ENCODE measurements at regions not wholly inside any gene's neighbourhood (a gene's known extent, or its start where the extent isn't known, plus 50 kb on each side); places are given as distances from the start of the nearest gene placed in this dataset.

DNA sequence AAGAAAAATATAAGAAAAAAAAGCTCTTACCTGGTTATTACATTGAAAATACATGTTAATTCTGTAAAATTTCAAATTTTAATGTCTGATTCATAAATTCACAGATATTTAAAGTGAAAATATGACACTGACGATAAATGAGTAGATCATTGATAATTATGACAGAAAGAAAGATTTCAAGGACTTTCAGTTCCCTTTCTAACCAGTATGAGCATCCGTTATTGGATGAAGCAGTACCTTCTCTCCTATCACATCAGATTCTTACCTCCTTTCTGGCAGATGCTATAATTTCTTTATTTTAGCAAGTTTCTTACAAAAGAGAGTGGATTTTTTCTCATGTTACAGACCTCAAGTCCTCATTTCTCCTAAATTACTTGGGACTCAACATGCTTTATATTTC lies 847.3 kb downstream of the JRKL start:
- Histone ChIP-seq H3K9me3 (no peaks in the 10 kb centered on the region), H3K27me3 (no peaks in the 10 kb centered on the region), H3K4me3 (no peak overlapping the region), H3K36me3 (no peaks in the 10 kb centered on the region)
- no peak for DNase-seq

DNA sequence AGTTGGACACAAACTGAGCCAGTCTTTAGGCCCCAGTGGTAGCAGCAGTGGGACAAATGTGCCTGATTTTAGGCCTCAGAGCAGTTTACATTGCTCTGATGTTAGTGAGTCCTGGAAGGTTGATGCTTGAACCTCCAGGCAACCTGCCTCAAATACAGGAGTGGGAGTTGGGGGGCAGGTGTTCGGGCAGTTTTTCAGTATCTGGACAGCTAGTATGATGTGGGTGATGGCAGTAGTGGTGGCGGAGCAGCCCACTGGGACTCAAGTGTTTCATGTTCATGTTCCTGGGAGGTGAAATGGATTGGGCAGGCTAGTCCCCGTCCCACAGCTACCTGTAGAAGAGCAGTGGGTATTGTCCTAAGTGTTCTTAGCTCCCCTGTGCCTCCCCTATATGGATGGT lies 857.8 kb downstream of the JRKL start:
- no peaks in the 10 kb centered on the region for H3K36me3 ChIP-seq
- no peaks in the 10 kb centered on the region for H3K27me3 ChIP-seq
- no peak for DNase-seq
- no peak overlapping the region for H3K4me3 ChIP-seq
- no peaks in the 10 kb centered on the region for H3K9me3 ChIP-seq

GRCh38 chr11:97254790-97255189 lies 865.0 kb downstream of the JRKL start:
- Histone ChIP-seq H3K4me3 (no peak overlapping the region), H3K9me3 (no peaks in the 10 kb centered on the region), H3K36me3 (no peaks in the 10 kb centered on the region), H3K27me3 (no peaks in the 10 kb centered on the region)
- no peak for DNase-seq

GRCh38 chr11:97259434-97259833 lies 869.6 kb downstream of the JRKL start:
- H3K9me3 ChIP-seq, result no peaks in the 10 kb centered on the region
- no peak overlapping the region for H3K4me3 ChIP-seq
- DNase-seq, result no peak
- no peaks in the 10 kb centered on the region for H3K36me3 ChIP-seq
- no peaks in the 10 kb centered on the region for H3K27me3 ChIP-seq

GRCh38 chr11:97259884-97260283 lies 870.1 kb downstream of the JRKL start:
- H3K9me3 ChIP-seq, result no peaks in the 10 kb centered on the region
- H3K4me3 ChIP-seq, result no peak overlapping the region
- no peaks in the 10 kb centered on the region for H3K36me3 ChIP-seq
- DNase-seq, result no peak
- no peaks in the 10 kb centered on the region for H3K27me3 ChIP-seq

- no peak for DNase-seq
- Histone ChIP-seq H3K9me3 (no peaks in the 10 kb centered on the region), H3K4me3 (no peak overlapping the region), H3K36me3 (no peaks in the 10 kb centered on the region), H3K27me3 (no peaks in the 10 kb centered on the region)
Measured at GRCh38 chr11:97263183-97263858, 873.5 kb downstream of the JRKL start.

DNA sequence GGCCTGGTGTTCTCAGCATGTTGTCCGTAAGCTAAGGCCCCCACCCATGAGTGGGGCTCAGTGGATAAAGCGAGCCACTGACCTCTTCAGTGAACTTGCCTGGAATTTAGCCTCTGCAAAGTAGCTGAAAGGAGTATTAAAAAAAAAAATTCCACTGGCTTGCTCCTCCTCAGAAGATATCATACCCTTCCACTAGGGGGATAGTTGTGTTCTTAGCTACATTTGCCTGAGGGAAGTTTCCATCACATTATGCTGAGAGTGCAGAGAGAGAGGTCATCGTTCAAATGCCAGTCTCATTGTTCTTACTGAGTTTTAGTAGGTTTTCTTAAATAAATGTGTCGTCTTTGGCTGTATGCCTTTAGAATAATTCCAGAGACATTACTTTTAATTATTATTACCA lies 879.7 kb downstream of the JRKL start:
- Histone ChIP-seq H3K9me3 (no peaks in the 10 kb centered on the region), H3K36me3 (no peaks in the 10 kb centered on the region), H3K27me3 (no peaks in the 10 kb centered on the region), H3K4me3 (no peak overlapping the region)
- DNase-seq, result no peak

DNA sequence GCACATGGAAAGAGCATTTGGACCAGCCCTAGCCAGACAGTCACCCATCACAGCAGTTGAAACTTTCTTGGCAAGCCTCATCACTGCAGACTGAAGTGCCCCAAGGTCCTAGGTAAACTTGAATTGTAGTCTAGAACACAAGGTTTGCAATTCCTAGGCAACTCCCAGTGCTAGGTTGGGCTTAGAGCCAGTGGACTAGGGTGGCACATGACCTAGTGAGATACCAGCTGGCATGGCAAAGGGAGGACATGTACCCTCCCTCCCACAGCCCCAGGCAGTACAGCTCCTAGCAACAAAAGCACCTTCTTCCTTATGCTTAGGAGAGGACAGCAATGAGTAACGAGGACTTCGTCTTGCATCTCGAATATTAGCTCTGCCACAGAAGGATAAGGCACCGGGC lies 889.5 kb downstream of the JRKL start:
- Histone ChIP-seq H3K4me3 (no peak overlapping the region), H3K27me3 (0 out of 2 replicates have a peak, but pooled peaks cover 2% of the 10 kb centered on the region), H3K9me3 (no peaks in the 10 kb centered on the region), H3K36me3 (no peaks in the 10 kb centered on the region)
- DNase-seq, result no peak

DNA sequence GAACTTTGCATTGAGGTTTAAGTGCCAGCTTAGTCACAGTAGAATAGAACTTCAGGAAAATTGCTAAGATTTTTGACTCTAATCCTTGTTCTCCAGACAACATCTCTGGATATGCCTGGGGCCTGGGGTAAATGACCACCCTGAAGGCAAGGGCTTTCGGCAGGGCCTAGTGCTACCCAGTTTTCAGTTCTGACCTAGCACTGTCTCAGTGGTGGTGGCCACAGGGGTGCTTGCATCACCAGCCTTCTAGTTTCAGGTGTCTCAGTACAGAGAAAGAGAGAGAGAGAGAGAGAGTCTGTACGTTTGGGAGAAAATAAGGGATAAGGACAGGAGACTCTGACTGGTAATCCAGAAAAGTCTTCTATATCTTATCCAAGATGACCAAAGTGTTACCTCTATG lies 890.5 kb downstream of the JRKL start:
- H3K4me3 ChIP-seq, result no peak overlapping the region
- no peak for DNase-seq
- no peaks in the 10 kb centered on the region for H3K36me3 ChIP-seq
- H3K9me3 ChIP-seq, result no peaks in the 10 kb centered on the region
- H3K27me3 ChIP-seq, result 0 out of 2 replicates have a peak, but pooled peaks cover 2% of the 10 kb centered on the region

GRCh38 chr11:97289823-97290222 lies 900.0 kb downstream of the JRKL start:
- Histone ChIP-seq H3K36me3 (no peaks in the 10 kb centered on the region), H3K27me3 (no peaks in the 10 kb centered on the region), H3K4me3 (no peak overlapping the region), H3K9me3 (no peaks in the 10 kb centered on the region)
- no peak for DNase-seq

DNA sequence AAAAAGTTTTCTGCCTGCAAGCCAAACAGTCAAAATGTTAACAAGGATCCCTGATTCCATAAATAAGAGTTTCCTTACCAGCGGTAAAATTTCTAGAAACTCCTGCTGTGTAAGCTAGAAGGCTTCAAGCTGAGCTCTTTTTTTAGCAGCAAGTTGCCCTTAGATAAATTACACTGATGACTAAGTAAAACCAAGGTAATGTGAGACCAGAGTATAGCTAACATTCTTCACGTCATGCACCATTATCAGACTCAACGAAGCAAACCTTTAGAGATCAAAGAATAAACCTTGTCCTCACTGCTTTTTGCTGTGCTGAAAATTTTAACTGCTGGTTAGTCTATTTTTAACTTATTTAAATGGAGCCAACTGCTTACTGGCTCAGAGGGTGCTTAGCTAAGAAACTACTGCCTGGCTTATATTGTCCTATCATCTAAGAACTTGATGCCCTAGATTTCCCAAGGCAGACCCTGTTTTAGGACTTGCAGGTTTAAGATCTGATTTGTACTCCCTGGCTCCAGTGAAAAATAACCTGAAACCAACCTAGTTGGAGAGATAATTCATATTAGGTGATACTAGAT lies 900.7 kb downstream of the JRKL start:
- Histone ChIP-seq H3K4me3 (no peak overlapping the region), H3K9me3 (no peaks in the 10 kb centered on the region), H3K36me3 (no peaks in the 10 kb centered on the region), H3K27me3 (no peaks in the 10 kb centered on the region)
- DNase-seq, result no peak

DNA sequence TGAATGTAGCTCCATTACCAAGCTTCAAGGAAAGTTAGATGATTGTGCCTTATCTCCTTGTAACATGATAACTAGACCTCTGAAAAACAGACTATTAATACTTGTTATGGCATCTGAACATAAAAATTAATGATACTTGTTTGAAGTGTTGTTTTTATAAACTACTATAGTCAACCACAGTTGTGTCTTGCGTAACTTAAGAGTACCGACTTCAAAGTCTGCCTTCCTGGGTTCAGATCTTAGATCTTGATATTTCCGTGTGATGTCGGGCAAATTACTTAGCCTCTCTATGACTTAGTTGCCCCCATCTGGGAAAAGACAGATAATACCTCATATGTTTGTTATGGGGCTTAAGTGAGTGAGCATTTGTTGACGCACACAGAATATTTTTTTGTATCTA lies 906.5 kb downstream of the JRKL start:
- Histone ChIP-seq H3K4me3 (no peak overlapping the region), H3K27me3 (no peaks in the 10 kb centered on the region), H3K36me3 (no peaks in the 10 kb centered on the region), H3K9me3 (no peaks in the 10 kb centered on the region)
- DNase-seq, result no peak

DNA sequence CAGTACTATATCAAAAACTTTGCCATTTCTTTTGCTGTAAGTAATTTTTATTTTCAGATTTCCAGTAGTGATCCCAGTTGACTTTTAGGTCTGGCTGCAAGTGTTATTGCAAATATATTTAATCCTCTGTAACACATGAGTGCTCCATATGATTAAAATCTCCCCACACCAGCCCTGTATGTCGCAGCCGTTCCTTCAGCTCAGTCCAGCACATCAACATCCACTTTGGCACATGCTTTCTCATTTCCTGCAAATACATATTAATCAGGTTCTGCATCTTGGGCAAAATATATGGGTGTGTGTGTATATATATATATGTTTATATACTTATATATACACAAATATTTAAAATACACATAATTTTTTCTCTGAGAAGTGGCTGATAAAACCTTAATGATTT lies 919.5 kb downstream of the JRKL start:
- H3K4me3 ChIP-seq, result no peak overlapping the region
- no peak for DNase-seq
- no peaks in the 10 kb centered on the region for H3K36me3 ChIP-seq
- H3K27me3 ChIP-seq, result no peaks in the 10 kb centered on the region
- H3K9me3 ChIP-seq, result no peaks in the 10 kb centered on the region

GRCh38 chr11:97325693-97326092 lies 935.9 kb downstream of the JRKL start:
- no peaks in the 10 kb centered on the region for H3K36me3 ChIP-seq
- no peaks in the 10 kb centered on the region for H3K27me3 ChIP-seq
- no peaks in the 10 kb centered on the region for H3K9me3 ChIP-seq
- no peak for DNase-seq
- H3K4me3 ChIP-seq, result no peak overlapping the region

GRCh38 chr11:97332271-97332670 lies 942.5 kb downstream of the JRKL start:
- Histone ChIP-seq H3K9me3 (no peaks in the 10 kb centered on the region), H3K36me3 (no peaks in the 10 kb centered on the region), H3K27me3 (no peaks in the 10 kb centered on the region), H3K4me3 (no peak overlapping the region)
- DNase-seq, result no peak

- H3K9me3 ChIP-seq, result no peaks in the 10 kb centered on the region
- no peak for DNase-seq
- H3K27me3 ChIP-seq, result no peaks in the 10 kb centered on the region
- no peaks in the 10 kb centered on the region for H3K36me3 ChIP-seq
- no peak overlapping the region for H3K4me3 ChIP-seq
Measured at GRCh38 chr11:97336064-97336463, 946.3 kb downstream of the JRKL start.

DNA sequence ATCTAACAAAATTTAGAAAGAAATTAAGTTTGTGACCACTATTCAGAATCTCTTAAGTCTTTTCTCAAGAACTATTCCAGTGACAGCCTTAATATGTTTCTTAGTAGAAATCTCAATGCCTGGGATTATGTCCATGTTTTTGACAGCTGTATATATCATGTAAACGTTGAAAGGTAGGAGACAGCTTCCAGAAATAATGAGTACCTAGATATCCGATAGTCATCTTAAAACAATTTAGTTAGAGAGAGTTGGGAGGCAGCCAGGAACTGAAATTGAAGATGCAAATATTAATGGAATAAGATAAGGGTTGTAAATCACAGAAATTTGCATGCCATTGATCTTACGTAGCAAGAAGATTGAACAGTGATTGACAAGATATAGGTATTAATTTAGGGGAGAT lies 955.2 kb downstream of the JRKL start:
- H3K4me3 ChIP-seq, result no peak overlapping the region
- DNase-seq, result no peak
- H3K9me3 ChIP-seq, result no peaks in the 10 kb centered on the region; the same call in 1 of the 2 replicates
- no peaks in the 10 kb centered on the region for H3K36me3 ChIP-seq
- no peaks in the 10 kb centered on the region for H3K27me3 ChIP-seq

GRCh38 chr11:97349201-97349600 lies 959.4 kb downstream of the JRKL start:
- DNase-seq, result no peak
- Histone ChIP-seq H3K27me3 (no peaks in the 10 kb centered on the region), H3K9me3 (no peaks in the 10 kb centered on the region; the same call in 1 of the 2 replicates), H3K36me3 (no peaks in the 10 kb centered on the region), H3K4me3 (no peak overlapping the region)
